Thoracic aorta (tissue), 2 donors: ENCODE measurements at regions not wholly inside any gene's neighbourhood (a gene's known extent, or its start where the extent isn't known, plus 50 kb on each side); places are given as distances from the start of the nearest gene placed in this dataset.

Experiments
- ATAC-seq: fragments of 150-250 bp; one replicate; pipeline ENCODE4 v1.8.0; 2017; ENCODE audit warnings: low read depth; ENCODE audit not compliant: insufficient number of reproducible peaks, low FRiP score
- DNase-seq: peaks from one replicate; pipeline ENCODE4 v3.0.0-alpha.2; 2020; ENCODE audit warnings: low spot score
- H3K27ac ChIP-seq, 2 donors: fragments of 200-600 bp; sonication (generic); 1 replicate in 1 of 2; 2 replicates in 1 of 2; pipeline ENCODE4 v1.5.1; 2016; ENCODE audit warnings: mild to moderate bottlenecking in 2 of 2, moderate library complexity in 2 of 2
- H3K27me3 ChIP-seq: fragments of 200-600 bp; sonication (generic); replicated peaks from 2 replicates; pipeline ENCODE4 v1.6.0; 2016; ENCODE audit warnings: mild to moderate bottlenecking; ENCODE audit not compliant: insufficient read depth
- H3K36me3 ChIP-seq: fragments of 200-600 bp; sonication (generic); one replicate; pipeline ENCODE4 v1.5.1; 2016
- H3K4me1 ChIP-seq, 2 donors: fragments of 200-600 bp; sonication (generic); 1 replicate in 1 of 2; 2 replicates in 1 of 2; pipeline versions ENCODE4 v1.5.1 to v1.6.0; 2016; ENCODE audit warnings: low read depth in 2 of 2, mild to moderate bottlenecking in 1 of 2; ENCODE audit not compliant: control insufficient read depth in 1 of 2
- H3K4me3 ChIP-seq: fragments of 200-600 bp; sonication (generic); 2 replicates; pipeline ENCODE4 v1.5.1; 2016; ENCODE audit warnings: mild to moderate bottlenecking
- H3K9me3 ChIP-seq: fragments of 200-600 bp; sonication (generic); 2 replicates; pipeline ENCODE4 v1.5.1; 2016
- TF ChIP-seq, protein P1 (sequence below): fragments of 200-600 bp; sonication (generic); IDR thresholded peaks from one replicate; pipeline ENCODE4 v1.5.1; 2019; ENCODE audit warnings: antibody characterized with exemption

DNA sequence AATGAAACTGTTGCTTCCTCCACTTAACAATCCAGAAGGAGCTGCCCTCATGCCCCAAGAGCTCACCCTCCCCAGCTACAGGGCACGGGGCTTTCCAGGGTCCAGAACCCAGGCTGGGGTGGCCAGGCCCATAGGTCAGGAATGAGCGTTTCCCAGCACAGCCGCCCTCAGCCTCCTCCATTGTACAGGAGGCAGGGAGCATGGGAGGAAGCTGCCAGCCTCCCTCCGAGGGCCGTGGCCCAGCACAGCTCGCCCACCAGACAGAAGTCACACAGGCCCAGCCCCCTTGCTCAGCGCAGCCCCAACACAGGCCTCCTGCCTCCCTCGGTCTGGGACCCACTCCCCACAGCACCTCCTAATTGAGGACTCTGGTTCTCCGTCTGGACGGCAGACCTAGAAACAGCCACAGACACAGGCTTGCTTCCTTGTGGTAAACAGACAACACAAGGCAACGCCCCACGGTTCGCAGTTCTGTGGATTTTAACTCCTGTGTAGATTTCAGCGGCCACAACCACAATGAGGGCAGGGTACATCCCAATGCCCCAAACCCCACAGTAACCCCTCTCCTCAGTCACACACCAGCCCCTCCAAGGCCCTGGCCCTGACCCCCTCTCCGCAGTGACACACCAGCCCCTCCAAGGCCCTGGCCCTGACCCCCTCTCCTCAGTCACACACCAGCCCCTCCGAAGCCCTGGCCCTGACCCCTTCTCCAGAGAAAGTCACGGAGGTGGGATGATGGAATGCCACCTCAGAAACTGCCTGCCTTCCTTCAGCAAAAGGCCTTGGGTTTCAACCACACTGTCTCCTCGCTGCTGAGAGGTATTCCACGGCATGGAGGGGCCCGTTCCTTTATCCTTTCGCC is 173.5 kb downstream of the DLL1 start:
- no peaks in the 10 kb centered on the region for H3K4me1 ChIP-seq
- ATAC-seq (no peak), DNase-seq (no peak)
- H3K36me3 ChIP-seq, result no peaks in the 10 kb centered on the region
- peaks cover 19% of the 10 kb centered on the region for H3K9me3 ChIP-seq
- no peak overlapping the region for H3K27ac ChIP-seq
- no peak overlapping the region for H3K4me3 ChIP-seq
- TF ChIP-seq, protein P1, sequence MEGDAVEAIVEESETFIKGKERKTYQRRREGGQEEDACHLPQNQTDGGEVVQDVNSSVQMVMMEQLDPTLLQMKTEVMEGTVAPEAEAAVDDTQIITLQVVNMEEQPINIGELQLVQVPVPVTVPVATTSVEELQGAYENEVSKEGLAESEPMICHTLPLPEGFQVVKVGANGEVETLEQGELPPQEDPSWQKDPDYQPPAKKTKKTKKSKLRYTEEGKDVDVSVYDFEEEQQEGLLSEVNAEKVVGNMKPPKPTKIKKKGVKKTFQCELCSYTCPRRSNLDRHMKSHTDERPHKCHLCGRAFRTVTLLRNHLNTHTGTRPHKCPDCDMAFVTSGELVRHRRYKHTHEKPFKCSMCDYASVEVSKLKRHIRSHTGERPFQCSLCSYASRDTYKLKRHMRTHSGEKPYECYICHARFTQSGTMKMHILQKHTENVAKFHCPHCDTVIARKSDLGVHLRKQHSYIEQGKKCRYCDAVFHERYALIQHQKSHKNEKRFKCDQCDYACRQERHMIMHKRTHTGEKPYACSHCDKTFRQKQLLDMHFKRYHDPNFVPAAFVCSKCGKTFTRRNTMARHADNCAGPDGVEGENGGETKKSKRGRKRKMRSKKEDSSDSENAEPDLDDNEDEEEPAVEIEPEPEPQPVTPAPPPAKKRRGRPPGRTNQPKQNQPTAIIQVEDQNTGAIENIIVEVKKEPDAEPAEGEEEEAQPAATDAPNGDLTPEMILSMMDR, result no peak
- peaks cover 4% of the 10 kb centered on the region for H3K27me3 ChIP-seq

DNA sequence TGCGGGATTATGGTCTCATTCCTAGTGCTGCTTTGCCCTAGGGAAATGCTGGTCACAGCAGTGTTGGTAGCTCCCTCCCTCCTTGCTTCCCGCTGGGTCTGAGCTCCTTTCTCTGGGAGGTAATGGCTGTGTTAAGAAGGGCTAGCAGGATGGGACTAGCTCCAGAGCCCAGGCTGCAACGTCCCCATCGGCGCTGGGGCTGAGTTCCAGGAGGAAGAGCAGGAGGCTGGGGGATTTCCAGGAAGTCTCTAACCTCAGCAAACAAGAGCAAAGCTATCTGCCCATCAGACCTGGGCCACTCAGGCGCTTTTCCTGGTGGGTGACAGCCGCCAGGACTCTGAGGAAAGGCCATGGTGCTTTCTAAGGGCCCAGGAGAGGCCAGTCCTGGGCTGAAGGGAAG is 174.2 kb downstream of the DLL1 start:
- Histone ChIP-seq H3K4me3 (no peak overlapping the region), H3K27me3 (peaks cover 1% of the 10 kb centered on the region), H3K27ac (no peak overlapping the region), H3K36me3 (no peaks in the 10 kb centered on the region), H3K4me1 (no peaks in the 10 kb centered on the region), H3K9me3 (peaks cover 19% of the 10 kb centered on the region)
- TF ChIP-seq, protein P1, result no peak
- DNase-seq (no peak), ATAC-seq (no peak)

DNA sequence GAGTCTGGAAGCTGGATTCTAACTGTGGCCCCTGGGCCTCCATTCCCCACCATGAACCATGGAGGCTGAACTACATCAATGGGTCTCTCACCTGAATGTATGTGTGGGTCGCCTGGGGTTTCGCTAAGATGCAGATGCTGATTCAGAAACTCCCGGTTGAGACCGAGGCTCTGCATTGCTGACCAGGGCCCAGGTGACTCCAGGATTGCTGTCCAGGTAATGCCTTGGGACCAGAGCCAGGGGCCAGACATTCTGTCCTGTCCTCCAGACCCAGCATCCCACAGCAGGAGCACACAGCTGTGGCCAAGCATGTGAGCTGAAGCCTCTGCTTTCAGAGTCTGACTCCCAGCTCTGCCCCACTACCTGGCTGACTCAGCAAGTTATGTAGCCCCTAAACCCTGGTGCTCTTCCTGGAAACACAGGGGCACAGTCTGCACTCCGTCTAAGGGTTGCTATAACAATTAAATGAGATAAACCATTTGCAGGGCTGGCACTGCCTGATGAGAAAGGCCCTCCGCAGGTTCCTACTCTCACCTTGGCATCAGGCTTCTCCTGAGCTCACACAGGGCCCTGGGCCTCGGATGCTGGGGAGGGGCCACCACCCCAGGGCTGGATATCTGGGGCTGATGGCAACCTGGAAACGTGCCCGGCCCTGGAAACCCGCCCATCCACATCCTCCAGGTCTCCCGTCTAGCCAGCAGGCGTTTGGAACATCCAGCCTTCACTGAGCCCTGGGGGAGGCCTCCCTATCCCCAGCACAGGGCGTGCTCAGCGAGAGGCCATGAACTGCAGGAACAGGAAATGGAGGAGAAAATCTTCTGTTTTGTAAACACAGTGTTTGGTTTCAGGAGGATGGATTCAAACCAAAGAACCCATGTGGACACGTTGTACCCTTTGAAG is 175.7 kb downstream of the DLL1 start:
- no peaks in the 10 kb centered on the region for H3K4me1 ChIP-seq
- H3K9me3 ChIP-seq, result peaks cover 6% of the 10 kb centered on the region
- ATAC-seq (no peak), DNase-seq (no peak)
- H3K4me3 ChIP-seq, result no peak overlapping the region
- TF ChIP-seq, protein P1, result no peak
- no peaks in the 10 kb centered on the region for H3K36me3 ChIP-seq
- no peak overlapping the region for H3K27ac ChIP-seq
- no peaks in the 10 kb centered on the region for H3K27me3 ChIP-seq

DNA sequence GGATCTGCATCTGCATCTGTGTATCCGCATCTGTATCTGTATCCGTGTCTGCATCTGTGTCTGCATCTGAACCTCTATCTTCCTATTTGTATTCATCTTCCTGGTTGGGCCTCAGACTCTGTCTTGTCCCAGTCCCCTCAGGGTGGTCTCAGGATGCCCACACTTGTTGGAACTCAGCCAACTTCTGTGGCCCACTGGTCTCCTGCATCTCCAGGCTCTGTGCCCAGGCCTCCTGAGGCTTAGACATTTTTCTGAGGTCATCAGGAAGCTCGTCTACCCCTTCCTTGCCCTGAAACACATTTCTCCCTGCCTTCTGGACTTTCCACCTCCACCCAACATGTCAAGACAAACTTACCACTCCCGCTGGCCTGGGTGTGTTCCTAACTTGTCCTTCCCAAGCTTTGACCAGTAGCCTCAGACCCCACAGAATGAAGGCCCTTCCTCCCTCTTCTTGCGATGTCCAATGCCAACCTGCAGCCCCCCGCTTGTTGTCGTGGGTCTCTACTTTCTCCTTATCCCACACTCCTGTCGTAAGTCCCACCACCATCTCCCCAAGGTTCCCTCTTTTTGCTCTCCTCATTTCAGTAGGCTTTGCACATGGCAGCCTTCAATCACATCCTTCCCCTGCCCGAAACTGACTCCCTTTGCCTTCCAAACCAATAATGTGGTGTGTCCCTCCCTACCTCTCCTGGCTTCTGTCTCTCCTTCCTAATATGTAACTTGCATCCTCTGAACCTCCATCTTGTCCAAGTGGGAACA is 176.5 kb downstream of the DLL1 start:
- no peak for ATAC-seq
- no peak for DNase-seq
- no peaks in the 10 kb centered on the region for H3K4me1 ChIP-seq
- no peak overlapping the region for H3K27ac ChIP-seq
- no peak overlapping the region for H3K4me3 ChIP-seq
- TF ChIP-seq, protein P1, result no peak
- no peaks in the 10 kb centered on the region for H3K36me3 ChIP-seq
- H3K9me3 ChIP-seq, result no peaks in the 10 kb centered on the region
- H3K27me3 ChIP-seq, result no peaks in the 10 kb centered on the region
